BLaER1 (cell line): ENCODE measurements at regions not wholly inside any gene's neighbourhood (a gene's known extent, or its start where the extent isn't known, plus 50 kb on each side); places are given as distances from the start of the nearest gene placed in this dataset.

Experiments
- H3K27ac ChIP-seq: shearing (Covaris generic); formaldehyde crosslinking; 2 replicates; pipeline ENCODE4 v1.8.1; 2022
- H3K27me3 ChIP-seq: shearing (Covaris generic); formaldehyde crosslinking; 2 replicates; pipeline ENCODE4 v1.8.1; 2022
- H3K36me3 ChIP-seq: shearing (Covaris generic); formaldehyde crosslinking; 2 replicates; pipeline ENCODE4 v1.8.1; 2022
- H3K4me1 ChIP-seq: shearing (Covaris generic); formaldehyde crosslinking; 2 replicates; pipeline ENCODE4 v1.8.1; 2022
- H3K4me2 ChIP-seq: shearing (Covaris generic); formaldehyde crosslinking; 2 replicates; pipeline ENCODE4 v1.8.1; 2022
- H3K4me3 ChIP-seq: shearing (Covaris generic); formaldehyde crosslinking; 2 replicates; pipeline ENCODE4 v1.8.1; 2022
- H3K9ac ChIP-seq: shearing (Covaris generic); formaldehyde crosslinking; 2 replicates; pipeline ENCODE4 v1.8.1; 2022
- H3K9me3 ChIP-seq: shearing (Covaris generic); formaldehyde crosslinking; 2 replicates; pipeline ENCODE4 v1.8.1; 2022
- H4K20me1 ChIP-seq: shearing (Covaris generic); formaldehyde crosslinking; 2 replicates; pipeline ENCODE4 v1.8.1; 2022
- Cebpa-rat ChIP-seq: shearing (Covaris generic); IDR thresholded peaks from 2 replicates; pipeline ENCODE4 v1.8.1; 2022

DNA sequence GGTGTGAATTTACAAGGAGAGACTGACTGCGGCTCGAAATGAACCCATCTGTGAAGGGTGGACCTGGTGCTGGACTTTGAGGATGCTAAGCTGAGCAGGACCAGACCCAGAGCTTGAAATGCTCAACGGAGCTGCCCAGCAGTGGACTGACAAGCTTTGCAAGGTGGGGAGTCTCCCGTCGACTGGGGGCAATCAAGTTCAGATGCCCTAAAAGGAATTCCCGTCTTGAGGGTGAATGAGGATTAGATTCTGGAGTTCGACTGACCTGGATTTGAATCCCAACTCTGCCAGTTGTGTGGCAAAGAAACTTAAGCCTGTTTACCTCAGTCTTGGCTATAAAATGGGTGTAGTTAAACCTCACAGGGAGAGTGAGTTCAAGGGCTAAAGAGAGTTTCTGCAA, 204.4 kb upstream of the LHX5 start:
- no peaks in the 10 kb centered on the region for H3K36me3 ChIP-seq
- no peak overlapping the region for H3K4me2 ChIP-seq
- no peaks in the 10 kb centered on the region for H3K9me3 ChIP-seq
- no peaks in the 10 kb centered on the region for H4K20me1 ChIP-seq
- no peak for TF ChIP-seq Cebpa-rat
- no peak overlapping the region for H3K27ac ChIP-seq
- no peaks in the 10 kb centered on the region for H3K4me1 ChIP-seq
- H3K4me3 ChIP-seq, result no peak overlapping the region
- H3K9ac ChIP-seq, result no peak overlapping the region
- H3K27me3 ChIP-seq, result no peaks in the 10 kb centered on the region

DNA sequence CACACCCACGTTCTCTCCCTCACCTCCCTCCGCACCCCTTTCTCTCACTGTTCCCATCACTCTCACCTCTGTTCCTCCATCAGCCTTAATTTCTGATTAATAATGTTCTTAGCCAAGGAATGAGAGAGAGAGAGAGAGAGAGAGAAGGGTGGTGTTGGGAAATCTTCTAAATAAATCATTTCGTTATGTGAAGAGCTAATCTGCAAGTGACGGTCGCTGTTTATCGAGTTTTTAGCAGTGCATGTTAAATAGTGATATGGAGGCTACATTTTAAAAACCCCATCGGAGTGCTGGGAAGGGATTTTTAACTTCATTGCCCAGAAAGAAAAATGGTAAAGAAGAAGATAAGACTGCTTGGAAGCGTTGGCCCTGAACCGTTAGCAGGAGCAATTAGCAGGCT, 203.3 kb upstream of the LHX5 start:
- Histone ChIP-seq H3K36me3 (no peaks in the 10 kb centered on the region), H3K27ac (no peak overlapping the region), H3K4me2 (no peak overlapping the region), H3K9ac (no peak overlapping the region), H3K4me3 (no peak overlapping the region), H3K27me3 (peaks cover 3% of the 10 kb centered on the region; the same call in 1 of the 2 replicates), H3K4me1 (no peaks in the 10 kb centered on the region), H4K20me1 (no peaks in the 10 kb centered on the region), H3K9me3 (no peaks in the 10 kb centered on the region)
- no peak for TF ChIP-seq Cebpa-rat

DNA sequence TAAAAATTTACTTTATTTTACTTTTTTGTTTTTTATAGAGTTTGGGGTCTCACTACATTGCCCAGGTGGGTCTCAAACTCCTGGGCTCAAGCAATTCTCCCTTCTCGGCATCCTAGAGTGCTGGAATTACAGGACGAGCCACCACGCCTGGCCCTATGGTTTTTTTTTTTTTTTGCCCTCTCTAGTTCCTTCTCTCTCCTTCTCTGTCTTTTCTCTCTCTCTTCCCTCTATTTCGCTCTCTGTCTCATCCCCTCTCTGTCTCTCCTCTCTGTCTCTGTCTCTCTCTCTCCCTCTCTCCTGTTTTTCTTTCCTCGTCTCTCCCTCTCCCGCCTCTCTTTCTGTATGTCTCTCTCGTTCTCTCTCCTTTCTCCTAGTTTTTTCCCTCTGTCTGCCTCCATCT, 202.6 kb upstream of the LHX5 start:
- Histone ChIP-seq H3K9ac (no peak overlapping the region), H4K20me1 (no peaks in the 10 kb centered on the region), H3K4me1 (no peaks in the 10 kb centered on the region), H3K4me2 (no peak overlapping the region), H3K9me3 (no peaks in the 10 kb centered on the region), H3K36me3 (no peaks in the 10 kb centered on the region), H3K27me3 (peaks cover 10% of the 10 kb centered on the region; the same call in 1 of the 2 replicates), H3K4me3 (no peak overlapping the region), H3K27ac (no peak overlapping the region)
- TF ChIP-seq Cebpa-rat, result no peak

DNA sequence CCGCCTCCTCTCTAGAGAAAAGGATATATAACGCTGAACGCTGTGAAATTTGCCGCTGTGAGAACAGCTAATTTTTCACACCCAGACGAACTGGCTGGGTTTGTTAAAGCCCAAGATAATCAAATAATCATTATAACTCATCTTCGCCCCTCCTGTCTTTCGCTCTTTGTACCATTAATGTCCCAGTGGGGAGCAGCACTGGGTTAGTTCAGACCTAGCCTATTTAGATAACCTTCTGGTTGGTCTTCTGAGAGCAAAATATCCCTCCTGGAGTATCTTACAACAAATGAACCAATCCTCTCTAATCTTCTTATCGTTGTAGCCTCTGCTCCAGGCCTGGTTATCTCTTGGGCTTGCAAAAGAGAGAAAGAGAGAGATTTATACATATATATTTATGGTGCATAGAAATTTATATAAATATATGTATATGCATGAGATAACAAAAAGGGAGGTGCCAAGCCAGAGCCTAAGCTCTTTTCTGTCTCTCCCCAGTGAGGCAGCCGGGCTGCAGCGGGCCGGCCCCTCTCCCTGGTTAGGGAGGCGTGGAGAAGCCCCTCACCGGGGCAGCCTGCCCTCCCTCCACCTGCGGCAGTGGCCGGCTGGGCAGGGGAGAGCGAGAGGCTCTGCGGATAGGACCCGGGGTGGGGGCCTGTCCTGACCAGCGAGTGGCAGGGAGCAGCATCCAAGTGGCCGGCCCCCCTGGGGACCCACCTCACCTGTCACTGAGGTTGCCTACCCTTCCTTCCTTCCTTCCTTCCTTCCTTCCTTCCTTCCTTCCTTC, 202.0 kb upstream of the LHX5 start:
- Histone ChIP-seq H3K9ac (no peak overlapping the region), H3K4me3 (no peak overlapping the region), H3K36me3 (no peaks in the 10 kb centered on the region), H3K4me1 (no peaks in the 10 kb centered on the region), H3K9me3 (no peaks in the 10 kb centered on the region), H3K27me3 (peaks cover 10% of the 10 kb centered on the region; the same call in 1 of the 2 replicates), H3K27ac (no peak overlapping the region), H4K20me1 (no peaks in the 10 kb centered on the region), H3K4me2 (no peak overlapping the region)
- no peak for TF ChIP-seq Cebpa-rat

DNA sequence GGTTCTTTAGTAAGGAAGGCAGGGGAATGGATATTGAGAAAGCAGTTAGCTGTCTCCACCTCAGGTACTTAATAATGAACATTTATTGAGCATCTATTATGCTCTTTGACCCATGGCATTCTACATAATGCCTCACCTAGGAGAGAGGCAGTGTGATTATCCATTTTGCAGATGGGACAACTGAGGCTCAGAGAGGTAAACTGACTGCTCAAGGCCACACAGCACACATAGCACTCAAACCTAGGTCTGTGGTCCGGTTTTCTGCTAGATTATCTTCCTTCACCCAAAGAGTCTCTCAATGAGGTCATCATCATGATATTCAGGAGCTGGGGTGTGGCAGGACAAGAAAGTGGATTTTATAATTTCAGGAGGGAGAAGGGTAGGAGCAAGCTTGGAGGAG, 199.1 kb upstream of the LHX5 start:
- H3K9me3 ChIP-seq, result no peaks in the 10 kb centered on the region
- no peaks in the 10 kb centered on the region for H3K4me1 ChIP-seq
- peaks cover 10% of the 10 kb centered on the region; the same call in 1 of the 2 replicates for H3K27me3 ChIP-seq
- no peaks in the 10 kb centered on the region for H3K36me3 ChIP-seq
- no peak overlapping the region for H3K27ac ChIP-seq
- no peak overlapping the region for H3K4me2 ChIP-seq
- no peak for TF ChIP-seq Cebpa-rat
- H3K9ac ChIP-seq, result no peak overlapping the region
- no peaks in the 10 kb centered on the region for H4K20me1 ChIP-seq
- H3K4me3 ChIP-seq, result no peak overlapping the region

DNA sequence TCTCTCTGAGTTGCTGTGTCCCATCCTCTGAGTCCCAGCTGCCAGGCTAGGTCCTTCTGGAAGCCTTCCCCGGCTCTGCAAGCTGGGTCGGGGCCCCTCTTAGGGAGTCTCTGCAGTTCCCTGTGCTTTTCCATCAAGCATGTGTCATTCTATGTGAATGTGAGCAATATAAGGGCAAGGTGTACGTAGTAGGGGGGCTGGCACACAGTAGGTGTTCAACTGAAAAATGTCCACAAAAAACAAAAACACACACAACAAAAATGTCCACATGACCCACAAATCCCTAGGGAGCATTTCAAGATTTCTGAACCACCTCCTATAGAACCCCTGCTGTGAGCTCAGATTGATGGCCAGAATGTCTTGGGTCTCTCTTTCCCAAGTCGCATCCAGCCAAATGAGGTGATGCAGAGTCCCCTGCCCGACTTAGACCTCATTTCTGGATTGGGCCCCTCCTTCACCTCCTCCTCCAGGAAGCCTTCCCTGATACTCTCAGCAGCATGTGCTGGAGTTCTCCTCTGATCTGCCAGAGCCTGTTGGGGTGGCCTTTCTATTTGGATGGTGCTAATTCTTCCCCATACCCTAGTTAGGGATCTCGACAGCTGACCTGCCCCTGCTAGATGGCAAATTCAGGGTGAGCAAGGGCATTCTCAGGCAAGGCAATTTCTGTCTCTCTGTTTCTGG, 196.1 kb upstream of the LHX5 start:
- no peak overlapping the region for H3K4me3 ChIP-seq
- no peak for TF ChIP-seq Cebpa-rat
- H3K27me3 ChIP-seq, result peaks cover 10% of the 10 kb centered on the region; the same call in 1 of the 2 replicates
- H3K36me3 ChIP-seq, result no peaks in the 10 kb centered on the region
- H3K4me2 ChIP-seq, result no peak overlapping the region
- H3K4me1 ChIP-seq, result no peaks in the 10 kb centered on the region
- no peaks in the 10 kb centered on the region for H4K20me1 ChIP-seq
- H3K27ac ChIP-seq, result no peak overlapping the region
- H3K9ac ChIP-seq, result no peak overlapping the region
- no peaks in the 10 kb centered on the region for H3K9me3 ChIP-seq

DNA sequence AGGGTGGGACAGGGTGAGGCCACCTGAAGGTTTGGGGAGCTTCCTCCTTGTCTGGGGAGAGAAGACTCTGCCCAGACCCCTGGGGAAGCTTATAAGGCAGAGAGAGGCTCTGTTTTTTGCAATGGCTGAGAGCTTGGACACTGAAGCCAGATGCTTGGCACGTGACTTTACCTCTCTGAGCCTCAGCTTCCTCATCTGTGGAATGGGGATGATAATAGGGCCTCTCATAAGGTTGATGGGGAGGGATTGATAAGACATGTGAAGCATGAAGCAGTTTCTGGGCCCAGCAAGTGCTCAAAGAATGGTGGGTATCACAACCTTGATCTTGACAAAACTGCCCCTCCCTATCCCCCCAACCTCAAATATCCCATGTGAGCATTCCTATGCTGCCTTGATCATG, 195.4 kb upstream of the LHX5 start:
- no peaks in the 10 kb centered on the region for H4K20me1 ChIP-seq
- no peak for TF ChIP-seq Cebpa-rat
- H3K4me1 ChIP-seq, result no peaks in the 10 kb centered on the region

DNA sequence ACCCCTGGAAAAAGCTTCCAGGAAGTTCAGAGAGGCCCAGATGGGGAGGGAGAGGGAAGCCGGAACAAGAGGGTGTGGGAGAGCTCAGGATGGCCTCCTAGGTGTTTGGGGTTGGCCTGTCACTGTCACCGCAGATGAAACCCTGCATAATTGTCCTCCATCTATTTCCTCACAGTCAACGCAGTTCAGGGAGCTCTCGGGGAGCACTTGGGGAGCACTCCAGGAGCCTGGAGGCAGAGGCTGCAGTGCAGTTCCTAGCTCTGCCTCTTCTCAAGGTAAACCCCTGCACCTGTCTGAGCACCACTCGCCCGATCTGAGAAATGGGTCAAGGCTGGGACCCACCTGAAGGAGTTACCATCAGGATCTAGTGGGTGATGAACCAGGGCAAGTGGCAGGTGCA, 194.6 kb upstream of the LHX5 start:
- H3K4me3 ChIP-seq, result no peak overlapping the region
- H3K4me2 ChIP-seq, result no peak overlapping the region
- TF ChIP-seq Cebpa-rat, result no peak

More for the DNA sequence above, 195.4 kb upstream of the LHX5 start:
- H3K4me3 ChIP-seq, result no peak overlapping the region
- no peak overlapping the region for H3K27ac ChIP-seq
- no peaks in the 10 kb centered on the region for H3K36me3 ChIP-seq
- no peak overlapping the region for H3K4me2 ChIP-seq
- no peaks in the 10 kb centered on the region for H3K9me3 ChIP-seq
- H3K27me3 ChIP-seq, result peaks cover 10% of the 10 kb centered on the region; the same call in 1 of the 2 replicates
- H3K9ac ChIP-seq, result no peak overlapping the region

DNA sequence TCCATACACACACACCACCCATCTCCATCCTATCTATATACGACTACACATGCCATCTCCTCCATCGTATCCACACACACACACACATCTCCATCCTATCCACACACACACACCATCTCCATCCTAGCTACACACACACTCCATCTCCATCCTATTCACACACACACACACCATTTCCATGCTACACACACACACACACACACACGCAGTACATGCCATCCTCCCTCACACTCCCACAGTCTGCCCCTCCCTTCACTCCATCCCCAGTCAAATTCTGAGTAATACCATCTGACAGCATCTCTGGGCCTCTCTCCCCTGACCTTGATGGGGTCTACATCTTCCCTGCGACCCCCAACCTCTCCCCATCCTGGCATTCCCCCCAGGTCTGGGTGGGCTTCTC, 193.8 kb upstream of the LHX5 start:
- Histone ChIP-seq H3K36me3 (no peaks in the 10 kb centered on the region), H3K9me3 (no peaks in the 10 kb centered on the region), H3K27ac (no peak overlapping the region), H4K20me1 (no peaks in the 10 kb centered on the region), H3K4me2 (no peak overlapping the region), H3K27me3 (peaks cover 10% of the 10 kb centered on the region; the same call in 1 of the 2 replicates), H3K9ac (no peak overlapping the region), H3K4me1 (no peaks in the 10 kb centered on the region), H3K4me3 (no peak overlapping the region)
- no peak for TF ChIP-seq Cebpa-rat

More for the DNA sequence above, 194.6 kb upstream of the LHX5 start:
- Histone ChIP-seq H3K36me3 (no peaks in the 10 kb centered on the region), H4K20me1 (no peaks in the 10 kb centered on the region), H3K27me3 (peaks cover 10% of the 10 kb centered on the region; the same call in 1 of the 2 replicates), H3K9ac (no peak overlapping the region), H3K4me1 (no peaks in the 10 kb centered on the region), H3K27ac (no peak overlapping the region), H3K9me3 (no peaks in the 10 kb centered on the region)

DNA sequence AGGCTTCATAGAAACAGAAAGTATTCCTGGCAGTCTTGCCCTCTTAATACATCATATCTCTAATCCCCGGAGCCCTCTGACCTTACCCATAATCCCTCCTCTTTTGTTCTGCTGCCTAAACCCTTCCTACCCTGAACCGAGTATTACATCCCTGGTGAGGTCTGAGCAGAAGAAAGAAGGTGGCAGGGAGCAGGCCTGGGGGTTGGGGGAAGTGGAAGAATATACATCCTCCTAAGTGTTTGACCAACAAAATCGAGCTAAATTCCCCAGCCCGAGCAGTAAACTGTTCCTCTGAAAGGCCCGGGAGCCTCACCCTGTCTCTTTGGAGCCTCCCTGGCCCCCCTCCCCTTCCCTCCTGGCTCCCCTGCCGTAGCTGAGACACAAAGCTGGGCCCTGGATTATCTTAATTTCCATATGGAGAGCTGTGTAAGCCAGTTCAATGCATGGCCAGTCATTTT, 192.6 kb upstream of the LHX5 start:
- H3K27ac ChIP-seq, result no peak overlapping the region
- no peak overlapping the region for H3K9ac ChIP-seq
- no peak for TF ChIP-seq Cebpa-rat
- H4K20me1 ChIP-seq, result no peaks in the 10 kb centered on the region
- H3K4me3 ChIP-seq, result no peak overlapping the region
- H3K4me2 ChIP-seq, result no peak overlapping the region
- no peaks in the 10 kb centered on the region for H3K9me3 ChIP-seq
- H3K4me1 ChIP-seq, result no peaks in the 10 kb centered on the region
- H3K36me3 ChIP-seq, result no peaks in the 10 kb centered on the region
- H3K27me3 ChIP-seq, result no peaks in the 10 kb centered on the region
